Thyroid gland (tissue), 4 donors: ENCODE measurements at regions not wholly inside any gene's neighbourhood (a gene's known extent, or its start where the extent isn't known, plus 50 kb on each side); places are given as distances from the start of the nearest gene placed in this dataset.
"Not testable (repeated sequence)": the region's sequence is repeated elsewhere in the genome, so short reads cannot be mapped to it uniquely, and the experiment has no call there.

Source experiments
- DNase-seq, 2 donors: peaks; one replicate each; pipeline ENCODE4 v3.0.0-alpha.2; 2019
- H3K27ac ChIP-seq, 3 donors: fragments of 200-600 bp; sonication (generic); 1 replicate in 2 of 3; 2 replicates in 1 of 3; pipeline ENCODE4 v1.5.1; 2016 to 2019; ENCODE audit warnings: mild to moderate bottlenecking in 1 of 3, moderate library complexity in 1 of 3
- H3K27me3 ChIP-seq: fragments of 200-600 bp; sonication (generic); one replicate; pipeline ENCODE4 v1.5.1; 2019
- H3K36me3 ChIP-seq, 2 donors: fragments of 200-600 bp; sonication (generic); one replicate each; pipeline ENCODE4 v1.5.1; 2016 to 2019
- H3K4me1 ChIP-seq, 2 donors: fragments of 200-600 bp; sonication (generic); one replicate each; pipeline ENCODE4 v1.5.1; 2017 to 2019
- H3K4me3 ChIP-seq, 3 donors: fragments of 200-600 bp; sonication (generic); replicated peaks in 1 of 3; 1 replicate in 2 of 3; 2 replicates in 1 of 3; pipeline ENCODE4 v1.5.1; 2016; ENCODE audit warnings: mild to moderate bottlenecking in 1 of 3
- H3K9me3 ChIP-seq: fragments of 200-600 bp; sonication (generic); one replicate; pipeline ENCODE4 v1.5.1; 2017
- CTCF ChIP-seq, 6 experiments: fragments of 200-600 bp in 3 of 6; fragments of 450-650 bp in 3 of 6; sonication (generic) in 3 of 6; IDR thresholded peaks; one replicate each; pipeline ENCODE4 v1.5.1; 2016 to 2019; ENCODE audit warnings: antibody characterized with exemption in 6 of 6, mild to moderate bottlenecking in 2 of 6, inconsistent platforms in 1 of 6, moderate library complexity in 1 of 6
- POLR2A ChIP-seq, 2 donors: fragments of 450-650 bp; IDR thresholded peaks; one replicate each; pipeline ENCODE4 v1.6.1; 2017; ENCODE audit warnings: antibody characterized with exemption in 2 of 2, mild to moderate bottlenecking in 2 of 2, moderate library complexity in 1 of 2
- WGBS, 2 donors: methylation state at CpG; one replicate each; pipeline ENCODE4 v1.1.5; 2017; 5-methylcytosine and 5-hydroxymethylcytosine counted together
- intact Hi-C: fragments of 100-400 bp; cut with DNase I; formaldehyde crosslinking; loops from one replicate; pipeline ENCODE4 v1.15.1; 2023

GRCh38 chr9:80995759-80996158 lies 693.6 kb downstream of the TLE1 start:
- TF ChIP-seq CTCF (IDR thresholded peaks at IDR 0.05) (no peak), POLR2A (IDR thresholded peaks at IDR 0.05) (no peak)
- Histone ChIP-seq H3K4me3 (no peak overlapping the region), H3K36me3 (no peaks in the 10 kb centered on the region), H3K9me3 (no peaks in the 10 kb centered on the region), H3K4me1 (no peaks in the 10 kb centered on the region), H3K27ac (no peak overlapping the region), H3K27me3 (no peaks in the 10 kb centered on the region)
- DNase-seq, result no peak
- WGBS, 2 donors, result 84 to 91% methylated on average over 4 of the region's 4 CpGs
- intact Hi-C loops, result no loop called here

DNA sequence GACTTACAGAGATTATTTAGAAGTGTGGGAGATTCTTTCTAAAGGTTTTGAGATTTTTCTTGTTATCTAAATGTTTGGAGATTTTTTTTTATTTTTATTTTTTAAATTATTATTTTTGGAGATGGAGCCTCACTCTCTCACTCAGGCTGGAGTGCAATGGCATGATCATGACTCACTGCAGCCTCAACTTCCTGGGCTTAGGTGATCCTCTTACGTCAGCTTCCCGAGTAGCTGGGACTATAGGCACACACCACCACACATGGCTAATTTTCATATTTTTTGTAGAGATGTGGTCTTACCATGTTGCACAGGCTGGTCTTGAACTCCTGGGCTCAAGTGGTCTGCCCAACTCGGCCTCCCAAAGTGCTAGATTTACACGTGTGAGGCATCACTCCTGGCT lies 694.5 kb downstream of the TLE1 start:
- Histone ChIP-seq H3K9me3 (no peaks in the 10 kb centered on the region), H3K36me3 (no peaks in the 10 kb centered on the region), H3K27me3 (no peaks in the 10 kb centered on the region), H3K4me1 (no peaks in the 10 kb centered on the region), H3K4me3 (no peak overlapping the region), H3K27ac (no peak overlapping the region)
- intact Hi-C loops, result no loop called here
- no peak for DNase-seq
- TF ChIP-seq POLR2A (IDR thresholded peaks at IDR 0.05) (no peak), CTCF (IDR thresholded peaks at IDR 0.05) (no peak)
- 91 to 95% methylated on average over 4 of the region's 4 CpGs for WGBS, 2 donors

- H3K27ac ChIP-seq, H3K9me3 ChIP-seq, intact Hi-C loops, H3K4me3 ChIP-seq, H3K36me3 ChIP-seq, DNase-seq, H3K27me3 ChIP-seq, H3K4me1 ChIP-seq: not testable (repeated sequence)
- 94 to 96% methylated on average over 10 of the region's 10 CpGs for WGBS, 2 donors
These were observed 703.8 kb downstream of the TLE1 start for GRCh38 chr9:80985595-80985994.

- Histone ChIP-seq H3K27ac (no peak overlapping the region), H3K4me3 (no peak overlapping the region), H3K9me3 (no peaks in the 10 kb centered on the region), H3K27me3 (no peaks in the 10 kb centered on the region), H3K36me3 (no peaks in the 10 kb centered on the region), H3K4me1 (no peaks in the 10 kb centered on the region)
- 74 to 78% methylated on average over 3 of the region's 3 CpGs for WGBS, 2 donors
- intact Hi-C loops, result no loop called here
- no peak for DNase-seq
- no peak for TF ChIP-seq POLR2A (IDR thresholded peaks at IDR 0.05)
- TF ChIP-seq CTCF (IDR thresholded peaks at IDR 0.05), result no peak
These were observed 712.9 kb downstream of the TLE1 start for GRCh38 chr9:80976403-80976802.

DNA sequence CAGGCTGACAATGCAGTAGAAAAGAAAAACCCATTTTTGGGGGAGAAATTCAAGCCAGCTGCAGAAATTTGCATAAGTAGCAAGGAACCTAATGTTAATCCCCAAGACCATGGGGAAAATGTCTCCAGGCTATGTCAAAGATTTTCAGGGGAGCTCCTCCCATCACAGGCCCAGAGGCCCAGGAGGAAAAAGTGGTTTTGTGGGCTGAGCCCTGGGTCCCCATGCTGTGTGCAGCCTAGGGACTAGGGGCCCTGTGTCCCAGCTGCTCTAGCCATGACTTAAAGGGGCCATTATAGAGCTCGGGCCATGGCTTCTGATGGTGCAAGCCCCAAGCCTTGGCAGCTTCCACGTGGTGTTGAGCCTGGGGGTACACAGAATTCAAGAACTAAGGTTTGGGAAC lies 719.0 kb downstream of the TLE1 start:
- 84% methylated on average over 2 of the region's 2 CpGs; no CpG with 5 or more reads in 1 of the 2 donors for WGBS, 2 donors
- H3K4me3 ChIP-seq, H3K36me3 ChIP-seq, H3K27me3 ChIP-seq, H3K4me1 ChIP-seq, H3K9me3 ChIP-seq, intact Hi-C loops, H3K27ac ChIP-seq, DNase-seq: not testable (repeated sequence)

DNA sequence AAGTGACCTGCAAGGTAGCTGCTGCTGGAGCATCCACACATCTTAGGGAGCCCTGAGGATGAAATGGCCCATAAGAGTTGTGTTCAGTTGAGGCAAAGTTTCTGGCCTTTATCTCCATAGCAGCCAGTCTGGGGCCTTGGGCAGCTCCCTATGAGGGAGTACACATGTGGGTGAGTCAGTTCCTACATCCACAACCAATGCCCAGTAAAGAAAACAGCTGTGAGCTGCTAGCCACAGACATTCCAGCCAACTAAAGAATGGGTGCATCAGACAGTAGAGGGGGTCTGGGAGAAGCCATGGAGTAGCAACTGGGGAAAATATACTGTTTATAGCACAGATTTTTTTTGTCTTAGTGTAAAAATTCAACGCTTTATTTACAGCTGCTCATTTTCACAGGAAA lies 720.7 kb downstream of the TLE1 start:
- intact Hi-C loops, result no loop called here
- H3K4me1 ChIP-seq, result no peaks in the 10 kb centered on the region
- H3K4me3 ChIP-seq, result no peak overlapping the region
- TF ChIP-seq POLR2A (IDR thresholded peaks at IDR 0.05), result no peak
- no peak for TF ChIP-seq CTCF (IDR thresholded peaks at IDR 0.05)
- no peaks in the 10 kb centered on the region for H3K9me3 ChIP-seq
- H3K27me3 ChIP-seq, result no peaks in the 10 kb centered on the region
- WGBS, 2 donors, result 96 to 100% methylated on average over 1 of the region's 1 CpG
- DNase-seq, result no peak
- no peak overlapping the region for H3K27ac ChIP-seq
- no peaks in the 10 kb centered on the region for H3K36me3 ChIP-seq
